GM19023 (cell line): ENCODE measurements at regions not wholly inside any gene's neighbourhood (a gene's known extent, or its start where the extent isn't known, plus 50 kb on each side); places are given as distances from the start of the nearest gene placed in this dataset.

Experiments used
- ATAC-seq: cut with Tn5 transposase; IDR thresholded peaks from one replicate; pipeline ENCODE4 v1.9.1; 2021; ENCODE audit warnings: mild to moderate bottlenecking, moderate library complexity; ENCODE audit not compliant: unreplicated experiment

GRCh38 chr5:74116266-74116665, 490.3 kb downstream of the ARHGEF28 start:
- ATAC-seq, result no peak

DNA sequence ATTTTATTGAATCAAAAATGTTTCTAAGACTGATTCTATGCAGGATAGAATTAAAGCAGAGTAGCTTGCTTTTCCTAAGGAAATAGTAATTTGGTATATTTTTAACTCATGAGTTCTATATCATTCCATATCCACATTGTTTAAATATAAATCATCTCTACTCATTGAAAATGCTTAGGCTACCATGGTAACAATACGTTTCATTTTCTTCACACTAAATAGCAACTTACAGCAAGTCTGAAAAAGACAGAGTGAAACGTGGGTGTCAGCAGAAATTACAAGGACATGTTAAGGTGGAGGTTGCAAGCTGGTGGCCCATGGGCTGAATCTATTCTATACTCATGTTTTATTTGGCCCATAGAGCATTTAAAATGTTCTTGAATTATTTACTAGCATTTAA, 487.9 kb downstream of the ARHGEF28 start:
- ATAC-seq, result no peak

GRCh38 chr5:74113196-74113540, 487.2 kb downstream of the ARHGEF28 start:
- no peak for ATAC-seq

DNA sequence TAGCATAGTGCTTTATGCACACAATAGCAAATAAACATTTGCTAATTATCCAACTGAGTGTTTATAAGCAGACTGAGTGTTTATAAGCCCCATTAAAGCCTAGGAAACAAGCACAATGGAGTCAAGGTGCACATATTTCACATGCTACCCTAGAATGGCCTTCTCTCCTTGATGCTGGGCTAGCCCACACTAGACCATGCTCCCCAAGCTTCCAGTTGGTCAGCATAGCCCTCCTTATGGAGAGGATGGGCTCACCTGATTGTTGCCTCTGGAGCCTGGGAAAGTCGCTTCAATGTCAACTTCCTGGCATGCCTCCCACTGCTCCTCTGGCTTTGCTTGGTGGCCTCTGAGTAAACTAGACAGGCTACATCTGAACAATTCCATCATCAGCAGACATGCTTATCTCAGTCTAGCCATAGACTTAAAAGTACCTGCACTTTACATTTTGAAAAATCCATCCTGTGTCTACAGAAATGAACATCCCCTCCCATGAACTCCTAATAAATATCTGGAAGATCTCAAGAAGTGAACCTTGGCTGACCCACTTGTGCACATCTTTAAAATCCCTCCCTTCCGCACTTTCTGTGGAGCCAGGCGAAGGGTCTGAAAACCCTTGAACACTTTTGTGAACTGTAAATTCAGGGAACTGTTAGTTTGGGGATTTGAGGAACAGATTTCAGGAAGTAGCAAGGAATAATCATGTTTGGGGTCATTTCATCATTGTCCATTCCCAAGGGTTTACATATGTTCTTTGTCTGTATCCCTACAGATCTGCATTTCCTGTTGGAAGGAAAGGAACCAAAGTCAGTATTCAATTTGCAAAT, 486.6 kb downstream of the ARHGEF28 start:
- no peak for ATAC-seq

- no peak for ATAC-seq
These were observed 485.8 kb downstream of the ARHGEF28 start for GRCh38 chr5:74111764-74112163.

DNA sequence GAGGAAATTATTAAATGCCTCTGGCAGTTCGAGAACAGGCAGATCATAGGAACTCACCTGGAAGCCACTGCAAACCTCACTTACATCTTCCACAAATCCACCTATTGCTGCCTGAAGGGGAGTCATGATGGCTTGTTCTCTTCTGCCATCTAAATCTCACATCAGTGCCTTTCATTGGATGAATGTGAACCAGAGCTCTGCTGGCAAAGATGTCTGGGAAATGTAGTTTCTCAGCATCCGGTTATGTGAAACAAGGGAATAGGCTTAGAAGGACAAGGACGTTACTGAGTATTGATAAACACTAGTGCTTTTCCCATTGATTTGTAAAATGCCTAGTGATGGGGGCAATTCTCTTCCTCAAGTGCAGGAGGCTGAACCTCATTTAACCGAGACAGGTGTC, 483.3 kb downstream of the ARHGEF28 start:
- ATAC-seq, result no peak

GRCh38 chr5:74107899-74108298, 481.9 kb downstream of the ARHGEF28 start:
- ATAC-seq, result no peak

DNA sequence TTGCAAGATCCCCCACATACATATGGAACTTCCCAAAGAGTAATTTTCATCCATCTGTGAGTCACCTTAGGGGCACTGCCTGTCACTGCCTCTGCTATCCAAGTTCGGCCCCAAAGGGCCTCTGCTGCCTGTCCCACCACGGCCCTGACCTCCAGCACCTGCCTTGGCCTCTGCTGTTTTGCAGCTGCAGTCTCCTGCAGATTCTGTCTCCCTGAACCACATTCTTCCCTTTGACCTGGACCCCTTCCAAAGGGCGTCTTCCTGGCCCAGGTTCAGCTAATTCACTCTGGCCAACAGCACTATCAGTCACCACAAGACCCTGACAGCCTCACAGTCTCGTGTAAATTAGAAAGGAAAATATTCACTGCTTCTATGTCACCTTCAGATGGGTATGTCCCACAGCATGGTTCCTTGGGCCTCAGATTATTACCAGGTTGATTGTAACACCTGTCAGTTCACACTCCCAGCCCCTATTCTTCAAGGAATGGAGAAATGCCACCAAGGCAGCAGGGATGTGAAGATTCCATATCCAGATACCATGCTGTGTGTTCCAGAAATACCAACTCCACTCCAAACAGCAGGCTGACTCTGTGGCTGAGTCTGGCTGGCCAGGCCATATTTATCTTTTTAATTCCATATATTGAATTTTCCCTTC, 479.3 kb downstream of the ARHGEF28 start:
- no peak for ATAC-seq

DNA sequence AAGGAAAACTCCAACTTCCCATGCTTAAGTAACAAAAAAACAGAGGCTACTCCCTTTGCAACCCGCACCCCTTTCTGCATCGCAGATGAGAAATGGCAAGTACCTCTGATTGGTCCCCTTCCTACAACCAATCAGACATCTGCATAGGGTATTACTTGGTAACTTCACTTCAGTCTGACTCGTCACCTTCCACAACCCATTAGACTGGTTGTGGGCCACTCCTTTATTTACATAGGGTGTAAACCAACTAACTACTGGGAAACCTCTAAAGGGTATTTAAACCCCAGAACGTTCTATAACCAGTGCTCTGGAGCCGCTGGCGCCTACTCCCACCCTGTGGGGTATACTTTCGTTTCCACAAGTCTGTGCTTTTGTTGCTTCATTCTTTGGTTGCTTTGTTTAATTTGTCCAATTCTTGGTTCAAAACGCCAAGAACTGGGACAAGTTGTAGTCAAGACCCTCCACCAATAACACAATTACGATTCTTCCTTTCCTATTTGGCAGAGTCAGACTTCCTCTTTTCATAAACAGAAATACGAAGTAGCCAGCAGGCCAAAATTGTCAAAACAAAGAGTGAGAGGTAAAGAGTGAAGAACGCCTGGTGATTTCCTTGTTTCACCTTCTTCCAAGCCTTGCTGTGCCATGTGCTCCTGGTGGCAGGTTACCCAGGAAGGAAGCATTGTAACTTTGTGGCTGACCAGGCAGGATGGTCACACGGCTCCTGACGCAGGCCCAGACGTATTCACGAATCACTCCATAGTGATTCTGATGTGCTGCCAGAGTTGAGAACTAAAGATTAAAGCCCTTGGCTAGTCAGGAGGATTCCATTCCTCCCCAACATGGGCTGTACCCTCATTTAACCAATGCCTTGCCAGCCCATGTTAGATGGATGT, 477.4 kb downstream of the ARHGEF28 start:
- no peak for ATAC-seq

- ATAC-seq, result no peak
These were observed 474.3 kb downstream of the ARHGEF28 start for GRCh38 chr5:74100268-74100665.

- no peak for ATAC-seq
These were observed 473.7 kb downstream of the ARHGEF28 start for GRCh38 chr5:74099538-74100267.

- no peak for ATAC-seq
These were observed 472.9 kb downstream of the ARHGEF28 start for GRCh38 chr5:74098941-74099340.

DNA sequence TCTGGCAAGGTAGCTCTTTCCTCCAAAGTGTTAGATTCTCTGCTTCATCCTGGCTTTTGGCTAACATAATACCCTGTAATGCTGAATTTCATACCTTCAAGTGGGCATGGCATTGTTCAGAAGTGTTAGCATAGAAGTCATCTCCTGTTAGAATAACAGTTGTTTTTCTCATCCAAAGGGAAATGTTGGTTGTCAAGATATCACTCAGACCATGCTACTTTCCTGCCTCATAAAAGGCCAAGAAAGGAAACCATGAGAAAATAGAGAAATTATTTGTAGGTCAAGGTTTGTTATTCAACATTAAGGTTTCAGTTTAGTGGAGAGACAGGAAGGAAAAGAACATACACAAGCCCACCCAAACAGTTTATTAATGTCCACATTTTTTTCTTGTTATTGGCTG, 472.5 kb downstream of the ARHGEF28 start:
- no peak for ATAC-seq

DNA sequence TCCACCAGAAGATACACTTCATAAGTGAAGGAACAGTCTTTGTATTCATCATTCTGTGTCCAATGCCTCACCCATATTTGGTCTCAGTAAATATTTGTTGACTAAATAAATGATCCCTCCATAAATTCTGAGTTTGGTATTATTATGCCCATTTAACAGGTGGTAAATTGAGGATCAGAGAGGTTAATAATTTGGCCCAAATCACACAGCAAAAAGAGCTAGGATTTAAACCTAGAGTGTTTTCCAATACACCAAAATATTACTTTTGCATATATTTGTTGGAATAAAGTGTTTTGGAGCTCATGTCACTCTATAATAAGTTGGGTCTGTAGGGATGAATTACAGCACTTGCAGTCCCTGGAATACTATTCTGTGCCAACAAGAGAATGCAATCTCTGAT, 470.3 kb downstream of the ARHGEF28 start:
- no peak for ATAC-seq

- ATAC-seq, result no peak
These were observed 469.9 kb downstream of the ARHGEF28 start for GRCh38 chr5:74095871-74096270.

- no peak for ATAC-seq
These were observed 468.7 kb downstream of the ARHGEF28 start for GRCh38 chr5:74094782-74095108.

- ATAC-seq, result no peak
These were observed 468.2 kb downstream of the ARHGEF28 start for GRCh38 chr5:74094096-74094781.

DNA sequence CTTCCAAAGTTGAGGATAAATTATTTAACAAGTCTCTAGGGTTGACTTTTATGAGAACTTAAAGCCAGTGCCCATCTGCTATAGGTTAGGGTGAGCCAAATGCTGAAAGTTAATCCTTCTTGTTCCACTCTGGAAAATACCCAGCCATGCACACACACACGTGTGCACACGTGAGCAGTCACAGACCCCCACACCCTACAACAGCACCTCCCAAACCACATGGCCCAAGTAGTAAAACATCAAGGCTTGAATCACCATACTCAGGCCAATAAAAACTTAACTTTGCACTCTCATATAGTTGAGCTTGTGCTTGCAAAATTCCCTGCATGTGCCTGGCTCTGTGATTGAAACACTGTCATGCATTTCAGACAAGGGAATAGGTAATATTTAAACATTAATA, 467.6 kb downstream of the ARHGEF28 start:
- ATAC-seq, result no peak

- no peak for ATAC-seq
These were observed 466.8 kb downstream of the ARHGEF28 start for GRCh38 chr5:74092766-74093165.

DNA sequence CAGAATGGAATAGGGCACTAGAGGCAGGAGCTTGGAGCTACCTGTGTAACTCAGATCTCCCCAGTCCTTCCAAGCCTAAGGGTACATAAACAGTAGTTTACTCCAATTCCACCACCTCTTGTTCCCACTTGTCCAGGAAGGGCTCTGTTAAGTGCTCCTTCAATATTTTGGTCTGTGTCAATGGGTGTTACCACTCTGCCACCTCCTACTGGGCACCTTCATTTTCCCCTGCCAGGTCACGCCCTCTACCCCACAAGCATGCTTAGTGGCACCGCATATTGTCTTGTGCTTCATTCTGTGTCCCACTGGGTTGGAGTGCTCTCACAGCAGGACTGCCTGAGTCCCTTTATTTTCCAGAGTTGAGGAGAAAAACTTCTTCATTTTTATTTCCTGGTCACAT, 459.8 kb downstream of the ARHGEF28 start:
- no peak for ATAC-seq

- ATAC-seq, result no peak
These were observed 459.2 kb downstream of the ARHGEF28 start for GRCh38 chr5:74085186-74085585.
